CD4-positive, alpha-beta T cell treated with Interleukin-15 for 1 hour (primary cell): ENCODE measurements at regions not wholly inside any gene's neighbourhood (a gene's known extent, or its start where the extent isn't known, plus 50 kb on each side); places are given as distances from the start of the nearest gene placed in this dataset.

ENCODE experiments used
- DNase-seq: peaks from one replicate; pipeline ENCODE4 v3.0.0-alpha.2; 2020

DNA sequence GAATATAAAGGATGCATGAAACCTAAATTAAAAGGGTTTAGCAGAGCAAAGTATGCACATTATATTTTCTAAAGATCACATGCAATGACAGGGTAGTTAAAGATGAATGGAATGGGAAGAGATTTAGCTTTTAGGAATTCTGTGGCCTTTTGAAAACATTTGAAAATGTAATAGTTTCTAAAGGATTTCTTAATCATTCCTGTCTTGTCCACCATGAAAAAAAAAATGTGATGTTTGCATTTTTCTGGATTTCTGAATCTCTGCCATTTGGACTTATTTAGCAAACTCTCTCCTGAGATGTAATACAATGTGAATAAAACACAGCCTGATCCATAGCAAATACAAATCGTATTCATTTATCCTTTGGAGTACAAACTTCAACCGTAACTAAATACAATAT is 126.6 kb upstream of the RAB11FIP2 start:
- no peak for DNase-seq

DNA sequence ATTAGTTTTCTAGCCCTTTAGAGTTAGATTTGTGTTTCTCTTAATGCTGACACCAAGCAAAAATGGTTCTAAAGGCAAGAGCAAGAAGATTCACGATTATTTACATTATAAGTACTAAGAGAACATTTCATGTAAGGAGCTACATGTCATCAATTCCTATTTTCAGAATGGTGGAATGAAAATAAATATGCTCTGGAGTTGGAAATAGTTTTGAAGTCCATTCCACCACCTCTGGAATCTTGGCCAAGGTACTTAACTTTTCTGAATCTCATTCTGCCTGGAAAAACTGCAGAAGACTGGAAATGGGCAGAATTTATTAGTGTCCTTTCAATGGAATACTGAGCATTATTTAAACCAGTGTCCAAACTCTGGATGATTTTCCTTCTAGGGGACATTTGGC is 125.1 kb upstream of the RAB11FIP2 start:
- DNase-seq: no peak

DNA sequence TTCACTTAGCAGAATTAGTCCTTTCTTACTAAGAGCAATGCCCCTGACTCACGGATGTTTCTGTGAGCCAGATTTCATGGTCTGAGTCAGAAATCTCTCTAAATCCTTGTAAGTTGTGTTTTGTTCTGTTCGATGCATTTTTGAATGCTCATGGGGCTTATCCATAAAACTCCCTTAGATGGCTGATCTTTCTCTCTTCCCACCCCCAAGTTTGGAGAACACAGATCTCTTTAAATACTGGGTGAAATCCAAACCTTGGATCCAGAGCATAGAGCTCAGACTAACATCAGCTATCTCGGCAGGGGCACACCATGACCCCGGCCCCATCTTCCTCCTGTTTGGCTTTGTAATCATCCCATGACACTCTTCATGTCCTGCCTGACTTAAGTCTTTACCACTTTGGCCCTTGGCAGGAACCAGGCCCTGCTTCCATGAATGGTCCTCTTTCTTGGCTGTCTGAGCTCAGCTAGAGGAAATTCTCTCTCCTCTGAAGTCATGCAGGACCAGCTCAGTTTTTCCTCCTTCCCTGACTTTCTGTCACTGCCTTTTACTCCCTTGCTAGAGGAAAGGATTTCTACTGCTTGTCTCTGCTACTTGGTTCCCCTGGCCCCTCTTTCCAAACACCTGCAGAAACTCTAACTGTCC is 120.4 kb upstream of the RAB11FIP2 start:
- DNase-seq: no peak

DNA sequence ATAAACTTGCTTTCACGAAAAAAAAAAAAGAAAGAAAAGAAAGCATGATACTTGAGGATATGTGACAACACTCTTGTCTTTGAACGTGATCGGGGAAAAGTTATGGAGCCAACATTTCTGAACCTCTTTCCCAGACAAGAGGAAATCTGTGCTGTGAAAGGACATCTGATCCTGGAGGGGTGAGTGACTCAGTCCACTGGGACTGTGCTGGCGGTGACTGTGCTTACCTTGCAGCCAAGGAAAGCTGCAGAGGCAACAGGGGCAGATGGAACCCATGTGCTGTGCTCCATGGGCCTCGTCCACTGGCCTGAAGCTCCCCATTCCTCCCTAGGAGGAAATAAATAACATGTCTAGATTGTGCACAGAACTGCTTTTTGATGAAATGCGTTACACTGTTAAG is 116.5 kb upstream of the RAB11FIP2 start:
- DNase-seq: no peak

DNA sequence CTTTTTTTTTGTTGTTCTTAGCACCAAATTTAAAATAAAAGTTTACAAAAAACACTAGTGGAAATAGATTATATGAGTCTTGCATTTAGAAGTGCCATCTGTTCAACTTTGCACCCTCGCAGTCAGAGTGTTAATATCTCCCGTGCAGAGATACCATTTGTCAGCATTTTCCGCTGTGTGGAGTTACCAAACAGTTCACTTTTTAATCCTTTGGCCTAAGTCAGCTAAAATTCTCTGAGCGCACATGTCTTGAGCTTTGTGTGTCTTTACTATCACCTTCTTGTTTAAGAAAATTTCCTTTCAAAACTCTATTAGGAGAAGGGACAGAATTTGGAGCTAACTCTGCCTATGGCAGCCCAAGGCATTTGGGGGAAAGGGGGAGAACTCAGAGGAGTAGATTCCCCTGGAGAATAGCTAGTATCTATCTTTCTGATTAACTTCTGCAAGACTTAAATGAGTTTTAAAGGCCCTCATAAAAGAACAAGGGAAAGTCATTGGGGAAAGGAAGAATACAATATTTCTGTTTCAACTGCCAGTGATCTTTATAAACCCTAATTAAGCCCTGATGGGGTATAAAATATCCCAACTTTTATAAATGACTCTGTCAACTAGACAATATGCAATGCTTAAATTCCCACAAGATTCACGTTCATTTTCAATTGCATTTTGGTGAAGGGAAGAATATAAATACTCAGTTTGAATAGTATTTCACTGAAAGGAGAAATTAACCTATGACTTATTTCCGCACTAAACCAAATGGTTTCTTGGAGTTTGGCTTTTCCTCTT is 114.9 kb upstream of the RAB11FIP2 start:
- no peak for DNase-seq

GRCh38 chr10:118153287-118153686 is 106.5 kb upstream of the RAB11FIP2 start:
- DNase-seq: no peak

- DNase-seq: no peak
These were observed 104.7 kb upstream of the RAB11FIP2 start for GRCh38 chr10:118151461-118151860.

DNA sequence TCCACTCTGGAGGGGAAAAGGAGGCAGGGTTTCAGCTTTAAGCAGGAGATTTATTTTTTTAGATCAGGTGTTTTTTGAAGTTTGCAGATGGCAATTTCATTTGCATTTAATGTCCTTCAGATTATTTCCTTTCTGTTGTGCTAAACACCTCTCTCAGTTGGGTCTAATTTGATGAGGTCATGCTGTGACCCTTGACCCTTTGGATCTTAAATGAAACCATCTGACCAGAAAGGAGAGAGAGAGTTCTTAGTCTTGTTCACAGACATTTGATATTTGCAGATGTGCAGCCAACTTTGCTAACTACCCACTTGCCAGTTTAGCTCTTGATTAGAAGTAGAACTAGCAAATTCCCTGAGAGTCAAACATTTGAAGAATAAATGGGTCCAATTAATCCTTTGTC is 101.5 kb upstream of the RAB11FIP2 start:
- no peak for DNase-seq

DNA sequence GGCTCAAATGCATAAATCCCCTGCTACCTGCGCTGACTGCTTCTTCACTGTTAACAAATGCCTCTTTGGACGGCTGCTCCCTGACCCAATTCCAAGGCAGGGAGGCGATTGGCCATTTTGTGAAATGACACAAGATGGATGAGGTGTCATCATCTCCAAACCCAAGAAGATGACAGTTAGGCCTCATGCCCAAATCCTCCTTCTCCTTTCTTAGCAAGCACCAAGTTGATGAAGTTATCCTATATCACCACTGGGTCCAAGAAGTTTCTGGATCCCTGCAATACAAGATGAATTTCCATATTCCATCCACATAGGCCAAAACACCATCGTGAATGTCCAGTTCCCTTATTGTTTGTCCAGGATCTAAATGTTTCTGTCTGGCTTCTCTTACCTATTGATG is 98.5 kb upstream of the RAB11FIP2 start:
- no peak for DNase-seq

- DNase-seq: no peak
These were observed 94.7 kb upstream of the RAB11FIP2 start for GRCh38 chr10:118141471-118141870.

GRCh38 chr10:118139321-118139720 is 92.6 kb upstream of the RAB11FIP2 start:
- DNase-seq: no peak

DNA sequence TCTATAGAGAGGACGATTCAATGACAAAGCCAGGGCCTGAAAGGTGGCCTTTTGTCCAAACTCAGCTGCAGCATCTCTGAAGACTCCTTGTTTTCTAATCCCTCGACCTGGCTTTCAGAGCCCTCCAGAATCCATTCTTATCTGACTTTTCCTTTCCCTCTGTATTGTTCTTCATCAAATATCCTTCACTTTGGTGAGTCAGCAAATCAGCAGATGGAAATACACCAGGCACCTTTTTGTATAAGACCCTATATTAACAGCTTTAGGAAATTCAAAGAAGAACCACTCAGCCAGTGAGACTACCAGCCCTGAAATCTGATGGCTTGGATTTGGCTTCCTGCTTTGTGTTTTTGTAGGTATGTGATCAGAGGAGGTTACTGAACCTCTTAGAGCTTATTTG is 81.9 kb upstream of the RAB11FIP2 start:
- no peak for DNase-seq

- no peak for DNase-seq
These were observed 72.0 kb upstream of the RAB11FIP2 start for GRCh38 chr10:118118716-118119115.

DNA sequence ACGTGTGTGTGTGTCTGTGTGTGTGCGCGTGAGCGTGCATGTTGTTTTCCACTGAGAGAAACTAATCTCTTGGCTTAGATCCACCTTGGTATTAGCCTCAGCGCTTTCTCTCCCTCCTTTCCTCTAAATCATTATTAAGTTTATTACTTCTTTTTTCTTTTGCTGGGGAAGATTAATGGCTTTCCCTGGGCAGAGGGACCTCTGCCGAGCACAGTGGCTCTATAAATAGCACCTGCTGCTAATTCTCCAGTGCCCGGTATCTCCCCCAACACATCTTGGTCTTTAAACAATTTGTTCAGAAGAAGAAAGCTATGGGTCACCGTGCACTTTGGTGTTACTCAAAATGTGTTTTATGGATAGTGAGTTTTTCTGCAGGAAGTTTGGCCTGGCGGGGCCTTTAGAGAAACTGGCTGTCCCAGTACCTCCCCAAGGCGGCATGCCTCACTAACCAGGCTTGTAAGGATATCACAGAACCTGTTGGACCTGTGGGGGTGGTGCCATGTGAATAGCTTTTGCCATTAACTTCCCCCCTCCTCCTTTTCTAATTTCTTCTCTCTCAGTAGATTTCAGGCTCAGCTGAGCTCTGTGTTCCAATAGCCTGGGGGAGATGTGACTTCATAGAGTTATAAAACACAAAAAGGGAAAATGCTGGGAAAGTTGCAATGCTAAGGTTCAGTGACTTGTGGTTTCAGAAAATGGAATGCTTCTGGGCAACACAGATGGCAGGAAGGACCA is 70.1 kb upstream of the RAB11FIP2 start:
- no peak for DNase-seq

DNA sequence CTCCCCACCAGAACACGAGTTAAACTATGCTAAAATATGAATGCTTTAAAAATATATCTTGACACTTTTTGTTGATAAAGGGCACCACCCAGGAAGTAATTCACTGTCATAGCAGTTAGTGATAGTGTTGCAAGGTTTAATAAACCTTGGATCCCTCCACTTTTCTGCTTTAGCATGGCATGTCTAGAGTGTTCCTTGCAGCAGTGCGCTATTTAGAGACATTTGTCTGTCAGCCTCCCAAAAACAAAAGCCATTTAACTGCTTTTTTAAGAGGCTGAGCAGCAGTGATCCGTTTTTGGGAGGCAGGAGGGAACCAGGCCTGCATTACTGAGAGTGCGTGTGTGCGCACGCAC is 69.6 kb upstream of the RAB11FIP2 start:
- no peak for DNase-seq

GRCh38 chr10:118115701-118116100 is 69.0 kb upstream of the RAB11FIP2 start:
- no peak for DNase-seq

GRCh38 chr10:118114992-118115391 is 68.3 kb upstream of the RAB11FIP2 start:
- DNase-seq: no peak

GRCh38 chr10:118112543-118113125 is 65.9 kb upstream of the RAB11FIP2 start:
- DNase-seq: no peak

- no peak for DNase-seq
These were observed 64.0 kb upstream of the RAB11FIP2 start for GRCh38 chr10:118110750-118111149.

GRCh38 chr10:118108194-118109026 is 61.7 kb upstream of the RAB11FIP2 start:
- no peak for DNase-seq

DNA sequence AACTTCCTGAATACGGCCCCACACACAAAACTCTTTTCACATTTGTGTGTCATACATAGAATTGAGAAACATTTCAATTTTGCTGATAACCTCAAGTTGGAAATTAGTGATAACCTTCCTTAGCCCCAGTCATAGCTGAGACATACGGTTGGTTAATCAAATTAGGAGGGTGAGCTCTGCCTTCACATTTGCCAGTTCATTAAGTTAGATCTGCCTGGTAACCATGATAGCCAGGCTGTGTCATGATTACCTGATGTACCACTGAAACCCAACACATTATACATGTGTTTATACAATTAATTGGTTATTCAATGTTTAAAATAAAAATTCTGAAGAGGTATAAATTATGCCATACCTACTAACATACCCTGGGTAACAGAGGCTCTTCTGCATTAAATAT is 60.8 kb upstream of the RAB11FIP2 start:
- DNase-seq: no peak

DNA sequence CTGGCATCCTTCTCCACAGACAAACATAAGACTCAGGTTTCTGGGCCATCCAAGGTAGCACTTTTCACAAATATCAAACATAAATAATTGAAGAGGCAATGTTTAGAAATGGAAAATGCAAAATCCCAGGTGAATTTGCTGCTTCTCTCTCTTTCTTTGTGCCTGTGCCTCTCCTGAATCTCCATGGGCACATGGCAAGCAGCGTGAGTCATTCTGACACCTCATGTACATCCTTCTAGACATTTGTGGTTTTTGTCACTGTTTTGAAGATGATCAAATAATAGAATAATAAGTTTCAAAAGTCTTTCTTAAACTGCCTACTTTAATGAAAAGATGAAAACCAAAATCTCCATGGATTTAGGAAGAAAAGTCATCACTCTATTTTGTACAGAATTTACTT is 60.3 kb upstream of the RAB11FIP2 start:
- no peak for DNase-seq

- no peak for DNase-seq
These were observed 59.7 kb upstream of the RAB11FIP2 start for GRCh38 chr10:118106426-118106825.
